ENCODE measurements at regions not wholly inside any gene's neighbourhood (a gene's known extent, or its start where the extent isn't known, plus 50 kb on each side); places are given as distances from the start of the nearest gene placed in this dataset.

DNA sequence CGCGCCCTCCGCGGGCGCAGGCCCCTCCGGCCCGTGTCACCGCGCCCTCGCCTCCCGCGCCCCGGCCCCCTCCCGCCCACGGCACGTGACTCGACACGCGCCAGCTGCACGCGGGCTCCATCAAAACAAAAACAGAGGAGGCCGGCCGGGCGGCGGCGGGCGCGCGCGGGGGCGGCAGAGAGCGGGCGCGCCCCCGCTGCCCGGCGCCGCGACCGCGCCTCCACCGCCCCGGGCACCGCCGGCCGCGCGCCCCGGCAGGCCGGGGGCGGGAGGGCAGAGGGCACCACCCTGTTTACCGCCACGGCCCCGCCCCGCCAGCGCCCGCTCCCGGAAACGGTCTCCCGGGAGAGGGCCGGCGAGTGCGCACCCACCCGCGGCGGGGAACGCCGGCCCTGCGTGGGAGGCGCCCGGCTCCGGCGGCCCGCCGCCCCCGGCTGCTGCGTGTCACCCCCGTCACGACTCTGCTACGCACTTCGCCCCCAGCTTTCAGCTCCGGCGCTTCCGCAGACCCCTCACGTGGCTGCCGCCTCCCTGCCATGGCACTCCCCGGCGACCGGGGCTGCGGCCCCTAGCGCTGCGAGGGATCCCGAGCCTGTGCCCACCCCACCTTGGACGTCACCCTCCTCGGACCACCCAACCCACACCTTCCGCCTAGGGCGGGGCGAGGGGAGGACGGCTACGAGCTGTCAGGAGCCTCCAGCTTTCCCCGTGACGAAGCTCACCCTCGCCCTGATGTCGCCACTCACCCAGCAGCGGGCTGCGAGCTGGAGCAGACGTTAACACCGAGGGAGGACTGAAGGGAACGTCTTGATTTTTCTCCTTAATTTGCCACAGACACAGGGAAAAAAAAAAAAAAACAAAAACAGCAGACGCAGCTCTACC, 221.6 kb upstream of the MKLN1 start:
- DNase-seq: peak; percentile 88 to 91
- intact Hi-C loops (cut with DNase I; ENCODE audit: low total_unique reads): loop anchor here (5.0 to 10.0 kb wide), 3 partner anchors 209 to 309 kb away; no protein-coding TSS in a partner anchor
- peaks cover 0 to 8% (median 0%) of the 10 kb centered on the region in 3 donors for H3K36me3 ChIP-seq
- H3K27ac ChIP-seq: peak overlapping the region; percentile 99
- H3K4me3 ChIP-seq: peak overlapping the region; percentile 80 to 86
- no peaks in the 10 kb centered on the region for H3K9me3 ChIP-seq
- TF ChIP-seq, protein P1, sequence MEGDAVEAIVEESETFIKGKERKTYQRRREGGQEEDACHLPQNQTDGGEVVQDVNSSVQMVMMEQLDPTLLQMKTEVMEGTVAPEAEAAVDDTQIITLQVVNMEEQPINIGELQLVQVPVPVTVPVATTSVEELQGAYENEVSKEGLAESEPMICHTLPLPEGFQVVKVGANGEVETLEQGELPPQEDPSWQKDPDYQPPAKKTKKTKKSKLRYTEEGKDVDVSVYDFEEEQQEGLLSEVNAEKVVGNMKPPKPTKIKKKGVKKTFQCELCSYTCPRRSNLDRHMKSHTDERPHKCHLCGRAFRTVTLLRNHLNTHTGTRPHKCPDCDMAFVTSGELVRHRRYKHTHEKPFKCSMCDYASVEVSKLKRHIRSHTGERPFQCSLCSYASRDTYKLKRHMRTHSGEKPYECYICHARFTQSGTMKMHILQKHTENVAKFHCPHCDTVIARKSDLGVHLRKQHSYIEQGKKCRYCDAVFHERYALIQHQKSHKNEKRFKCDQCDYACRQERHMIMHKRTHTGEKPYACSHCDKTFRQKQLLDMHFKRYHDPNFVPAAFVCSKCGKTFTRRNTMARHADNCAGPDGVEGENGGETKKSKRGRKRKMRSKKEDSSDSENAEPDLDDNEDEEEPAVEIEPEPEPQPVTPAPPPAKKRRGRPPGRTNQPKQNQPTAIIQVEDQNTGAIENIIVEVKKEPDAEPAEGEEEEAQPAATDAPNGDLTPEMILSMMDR (IDR thresholded peaks at IDR 0.05): no peak
- H3K27me3 ChIP-seq: no peaks in the 10 kb centered on the region
- peaks cover 0 to 57% (median 15%) of the 10 kb centered on the region in 4 donors for H3K4me1 ChIP-seq

DNA sequence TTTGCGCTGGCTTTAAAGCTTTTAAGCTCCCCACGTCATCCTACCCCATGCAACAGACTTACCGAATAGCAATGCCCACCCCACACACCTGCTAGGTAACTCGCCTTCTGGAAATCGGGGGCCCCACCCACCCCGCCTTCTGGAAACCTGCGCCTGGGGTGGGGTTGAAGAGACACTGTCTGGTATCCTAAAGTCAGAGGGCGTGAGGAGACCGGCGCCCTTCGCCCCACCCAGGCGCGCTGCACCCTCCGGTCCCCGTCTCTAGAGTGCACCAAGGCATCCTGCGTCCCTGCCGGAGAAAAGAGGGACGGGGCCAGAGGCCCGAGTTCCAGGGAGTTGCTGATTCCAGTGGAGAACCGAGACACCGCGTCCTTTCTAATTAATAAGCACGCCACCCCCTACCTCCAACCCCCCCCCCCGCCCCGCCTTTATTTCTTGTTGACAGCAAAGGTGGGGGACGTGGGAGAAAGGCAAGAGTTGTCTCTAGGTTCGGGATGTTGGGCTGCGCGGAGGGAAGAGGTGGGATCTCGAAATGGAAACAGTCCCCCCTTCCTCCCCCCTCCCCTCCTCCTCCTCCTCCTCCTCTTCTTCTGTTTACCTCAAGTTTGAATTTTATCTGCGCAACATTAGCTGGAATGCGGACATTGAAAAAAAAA, 220.9 kb upstream of the MKLN1 start:
- Histone ChIP-seq H3K36me3 (peaks cover 0 to 3% (median 0%) of the 10 kb centered on the region in 3 donors), H3K9me3 (no peaks in the 10 kb centered on the region), H3K4me3 (peak overlapping the region; percentile 80 to 86), H3K27ac (peak overlapping the region; percentile 99), H3K4me1 (peaks cover 0 to 56% (median 17%) of the 10 kb centered on the region in 4 donors), H3K27me3 (no peaks in the 10 kb centered on the region)
- DNase-seq: peak; percentile 70 to 81
- TF ChIP-seq, protein P1 (IDR thresholded peaks at IDR 0.05): no peak
- intact Hi-C loops (cut with DNase I; ENCODE audit: low total_unique reads): loop anchor here (5.0 to 10.0 kb wide), 3 partner anchors 210 to 308 kb away; no protein-coding TSS in a partner anchor

DNA sequence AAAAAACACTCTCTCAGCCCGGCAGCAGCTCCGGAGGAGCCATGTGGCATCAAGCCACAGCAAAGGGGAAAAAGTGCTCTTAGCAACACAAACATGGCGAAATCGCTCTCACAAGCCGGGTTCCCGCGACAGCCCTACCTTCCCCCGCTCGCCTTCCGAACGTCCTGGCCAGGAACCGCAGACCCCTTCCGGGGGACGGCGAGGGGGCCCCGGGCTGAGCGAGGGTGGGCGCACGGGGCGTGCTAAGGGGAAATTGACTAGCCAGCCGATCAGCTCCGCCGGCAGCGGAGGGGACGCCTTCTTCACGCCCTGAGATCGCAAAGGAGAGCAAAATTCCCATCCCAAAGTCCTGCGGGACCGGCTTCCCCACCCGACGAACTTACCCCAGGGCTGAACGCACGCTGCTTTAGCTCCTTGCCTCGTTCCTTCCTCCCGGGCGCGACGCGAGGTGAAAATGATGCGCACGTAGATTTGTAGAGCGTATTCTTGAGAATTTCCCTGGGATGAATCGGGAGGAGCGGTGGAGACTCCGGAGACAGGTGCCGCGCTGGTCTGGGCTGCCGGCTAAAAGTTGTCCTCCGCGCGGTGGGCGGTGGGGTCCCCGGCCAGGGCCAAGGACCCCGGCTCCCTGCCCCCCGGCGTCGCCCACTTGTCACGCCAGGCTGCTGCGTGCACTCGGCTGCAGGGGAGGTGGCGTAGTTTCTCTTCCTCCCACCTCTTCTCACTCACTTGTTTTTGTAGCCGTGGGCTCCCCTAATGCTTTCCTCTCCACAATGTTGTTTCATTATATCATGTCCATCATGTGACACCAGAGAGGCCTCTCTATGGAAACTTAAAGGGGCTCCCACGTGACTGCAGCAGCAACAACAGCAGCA, 220.1 kb upstream of the MKLN1 start:
- TF ChIP-seq, protein P1 (IDR thresholded peaks at IDR 0.05): peak in 1 of 2 experiments; percentile 17
- peak; percentile 87 to 90 for DNase-seq
- no peaks in the 10 kb centered on the region for H3K27me3 ChIP-seq
- intact Hi-C loops (cut with DNase I; ENCODE audit: low total_unique reads): loop anchor here (5.0 to 10.0 kb wide), 3 partner anchors 210 to 307 kb away; no protein-coding TSS in a partner anchor
- H3K4me3 ChIP-seq: peak overlapping the region; percentile 80 to 86
- no peaks in the 10 kb centered on the region for H3K36me3 ChIP-seq
- peaks cover 0 to 53% (median 16%) of the 10 kb centered on the region in 4 donors for H3K4me1 ChIP-seq
- H3K27ac ChIP-seq: peak overlapping the region; percentile 99
- no peaks in the 10 kb centered on the region for H3K9me3 ChIP-seq

DNA sequence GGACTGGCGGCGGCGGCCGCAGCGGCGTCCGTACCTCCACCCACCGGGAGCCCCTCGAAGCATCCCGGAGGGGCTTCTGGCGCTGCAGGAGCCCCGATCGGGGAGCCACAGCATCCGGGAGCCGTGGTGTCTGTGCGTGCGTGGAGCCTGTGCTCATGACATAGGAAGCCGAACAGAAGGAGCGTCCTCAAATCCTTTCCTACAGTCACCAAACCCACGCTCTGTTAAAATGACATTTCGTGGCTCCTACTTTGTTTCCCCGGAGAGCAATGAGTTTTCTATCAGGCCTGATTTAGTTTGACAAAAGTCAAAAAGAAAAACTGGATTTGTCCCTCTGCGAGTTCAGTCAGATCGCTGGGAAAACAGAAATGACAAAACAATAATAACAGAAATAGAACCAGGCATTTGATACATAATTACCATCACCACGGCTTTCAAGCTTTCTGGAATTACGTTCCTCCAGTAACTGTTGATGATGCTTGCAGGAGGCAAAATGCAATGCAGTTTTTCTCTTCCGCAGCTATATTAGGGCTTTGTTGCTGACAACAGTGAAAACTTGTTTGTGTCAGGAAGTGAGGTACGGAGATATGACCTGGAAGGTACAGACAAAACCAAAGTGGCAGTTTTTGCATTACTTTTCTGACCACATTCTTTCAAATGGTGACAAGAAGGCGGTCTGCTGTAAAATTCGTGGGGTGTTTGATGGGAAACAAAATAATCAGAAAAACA, 219.3 kb upstream of the MKLN1 start:
- Histone ChIP-seq H3K4me1 (peaks cover 0 to 45% (median 12%) of the 10 kb centered on the region in 4 donors), H3K27ac (peak overlapping the region; percentile 99), H3K36me3 (no peaks in the 10 kb centered on the region), H3K4me3 (peak overlapping the region; percentile 80 to 86), H3K9me3 (no peaks in the 10 kb centered on the region), H3K27me3 (no peaks in the 10 kb centered on the region)
- intact Hi-C loops (cut with DNase I; ENCODE audit: low total_unique reads): loop anchor here (5.0 to 10.0 kb wide), 3 partner anchors 211 to 306 kb away; no protein-coding TSS in a partner anchor
- TF ChIP-seq, protein P1 (IDR thresholded peaks at IDR 0.05): no peak
- DNase-seq: no peak
